Keratinocyte (primary cell): ENCODE measurements at regions not wholly inside any gene's neighbourhood (a gene's known extent, or its start where the extent isn't known, plus 50 kb on each side); places are given as distances from the start of the nearest gene placed in this dataset.

Experiments
- CTCF ChIP-seq, 3 experiments: IDR thresholded peaks in 1 of 3; conservative IDR thresholded peaks in 1 of 3; optimal IDR thresholded peaks in 1 of 3; 2 replicates in 2 of 3; 3 replicates in 1 of 3; pipeline versions ENCODE3 to v1.5.1; 2011; ENCODE audit warnings: low read length in 3 of 3, mild to moderate bottlenecking in 3 of 3, moderate library complexity in 2 of 3, control low read depth in 1 of 3, inconsistent platforms in 1 of 3; ENCODE audit not compliant: insufficient read depth in 2 of 3; ENCODE audit errors: extremely low read depth in 1 of 3
- EZH2 ChIP-seq: IDR thresholded peaks from one replicate; pipeline ENCODE4 v1.6.1; 2012; ENCODE audit warnings: inconsistent platforms, mild to moderate bottlenecking, low read length, moderate library complexity

- no peak for TF ChIP-seq CTCF (optimal IDR thresholded peaks at IDR 0.05 in 1 of 3, IDR thresholded peaks at IDR 0.05 in 1 of 3, conservative IDR thresholded peaks at IDR 0.05 in 1 of 3; ENCODE audit: extremely low read depth in 1 of 3, insufficient read depth in 2 of 3, low read length in 3 of 3)
- no peak for TF ChIP-seq EZH2
Measured at GRCh38 chr16:86823888-86824671, 245.7 kb downstream of the FOXL1 start.
